ENCODE measurements at regions not wholly inside any gene's neighbourhood (a gene's known extent, or its start where the extent isn't known, plus 50 kb on each side); places are given as distances from the start of the nearest gene placed in this dataset.
A peak's percentile ranks its signal among the peaks of the same experiment; 100 is the strongest.
"Not testable (repeated sequence)": the region's sequence is repeated elsewhere in the genome, so short reads cannot be mapped to it uniquely, and the experiment has no call there.

DNA sequence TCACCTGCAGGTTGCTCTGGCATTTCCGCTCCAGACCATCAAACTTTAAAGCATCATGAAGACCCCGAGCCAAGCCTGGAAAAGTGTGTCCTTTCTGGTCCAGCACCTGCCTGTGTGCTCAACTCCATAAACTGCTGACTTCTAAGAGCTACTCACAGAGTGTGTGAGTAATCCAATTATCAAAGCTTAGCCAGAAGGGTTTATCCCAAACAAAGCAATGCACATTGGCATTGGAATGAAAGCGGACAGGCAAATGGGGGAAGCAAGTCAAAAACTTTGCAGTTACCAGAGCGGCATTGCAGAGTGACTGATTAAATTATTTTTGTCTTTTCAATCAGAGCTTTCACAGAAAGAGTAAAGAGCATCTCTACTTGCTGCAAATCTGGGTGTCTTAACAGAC, 1262.4 kb upstream of the SEL1L start:
- Histone ChIP-seq H3K9ac (no peak overlapping the region), H3K27me3 (no peaks in the 10 kb centered on the region), H3K4me3 (no peak overlapping the region), H3K4me1 (no peaks in the 10 kb centered on the region), H3K9me3 (replicated peaks in 1 of 11) (no peaks in the 10 kb centered on the region), H4K20me1 (no peaks in the 10 kb centered on the region), H3K4me2 (no peak overlapping the region), H3K27ac (no peak overlapping the region), H3K36me3 (no peaks in the 10 kb centered on the region)
- no peak for TF ChIP-seq Cebpa-rat (IDR thresholded peaks at IDR 0.05)

DNA sequence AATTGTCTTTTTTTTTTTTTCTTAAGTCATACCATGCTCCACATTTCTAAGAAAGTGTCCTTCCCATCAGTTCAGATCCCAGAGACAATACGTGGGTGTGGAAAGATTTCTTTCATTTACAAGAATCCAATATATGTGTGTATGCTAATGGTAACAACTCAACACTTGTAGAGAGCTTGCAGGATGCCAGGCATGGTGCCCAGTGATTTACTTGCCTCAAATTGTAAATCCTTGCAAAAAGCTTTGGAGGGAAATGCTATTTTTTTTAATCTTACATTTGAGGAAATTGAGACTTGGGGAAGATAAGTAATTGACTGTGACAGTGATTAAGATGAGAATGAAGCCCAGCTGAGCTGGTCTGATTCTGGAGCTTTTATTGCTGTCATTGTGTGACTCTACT, 1264.6 kb upstream of the SEL1L start:
- no peaks in the 10 kb centered on the region for H3K36me3 ChIP-seq
- no peak overlapping the region for H3K4me3 ChIP-seq
- peaks cover 0 to 3% (median 0%) of the 10 kb centered on the region in 11 experiments; a peak in 3 of 22 replicates for H3K9me3 ChIP-seq (replicated peaks in 1 of 11)
- no peaks in the 10 kb centered on the region for H4K20me1 ChIP-seq
- no peaks in the 10 kb centered on the region for H3K27me3 ChIP-seq
- no peak overlapping the region for H3K4me2 ChIP-seq
- TF ChIP-seq Cebpa-rat (IDR thresholded peaks at IDR 0.05): no peak
- no peaks in the 10 kb centered on the region for H3K4me1 ChIP-seq
- no peak overlapping the region for H3K9ac ChIP-seq
- no peak overlapping the region for H3K27ac ChIP-seq

DNA sequence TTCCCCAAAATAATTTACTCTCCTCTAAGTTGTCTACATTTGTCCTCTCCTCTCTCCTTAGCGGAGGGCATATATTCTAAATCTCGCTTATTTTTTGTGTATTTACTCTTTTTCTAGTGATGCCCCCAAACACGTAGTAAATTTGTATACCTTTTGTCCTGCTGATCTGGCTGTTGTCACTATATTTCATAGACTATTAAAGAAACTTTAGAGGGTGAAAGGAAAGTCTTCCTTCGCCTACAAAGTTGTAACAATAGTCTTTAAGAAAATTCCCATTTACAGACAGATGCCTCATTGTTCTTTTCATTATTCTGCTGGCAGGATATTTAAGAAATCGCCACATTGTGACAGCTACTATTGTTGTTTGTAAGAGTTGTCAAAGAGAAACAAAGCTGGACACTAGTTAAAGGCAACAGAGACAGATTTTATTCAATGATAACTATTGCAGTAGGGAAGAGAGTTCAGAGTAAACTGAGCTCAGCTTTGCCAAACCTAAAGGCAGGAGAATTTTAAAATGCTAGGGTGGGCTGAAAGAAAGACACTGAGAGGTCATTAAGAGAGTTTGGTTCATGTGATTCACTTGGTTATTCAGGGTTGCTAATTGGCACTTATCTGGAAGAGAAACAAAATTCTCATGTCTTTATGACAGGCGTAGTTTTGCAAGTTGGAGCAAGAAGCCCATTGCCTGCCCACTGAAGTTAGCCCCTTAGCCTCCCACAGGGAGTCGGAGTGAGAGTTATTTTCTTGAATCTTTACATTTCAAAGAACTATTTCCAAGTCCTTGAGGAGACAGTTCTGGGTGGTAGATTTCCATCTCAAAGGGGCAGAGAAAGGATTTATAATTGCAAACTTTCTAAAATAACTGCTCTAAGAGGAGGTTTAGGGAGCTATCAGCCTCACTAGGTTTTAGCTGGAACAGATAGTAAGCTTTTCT, 1272.5 kb upstream of the SEL1L start:
- Histone ChIP-seq H3K27ac (no peak overlapping the region), H3K4me3 (no peak overlapping the region), H3K36me3 (no peaks in the 10 kb centered on the region), H3K27me3 (no peaks in the 10 kb centered on the region), H3K9ac (no peak overlapping the region), H3K4me2 (no peak overlapping the region), H3K9me3 (replicated peaks in 1 of 11) (peaks cover 0 to 6% (median 0%) of the 10 kb centered on the region in 11 experiments; a peak in 3 of 22 replicates), H4K20me1 (no peaks in the 10 kb centered on the region), H3K4me1 (no peaks in the 10 kb centered on the region)
- TF ChIP-seq Cebpa-rat (IDR thresholded peaks at IDR 0.05): no peak

DNA sequence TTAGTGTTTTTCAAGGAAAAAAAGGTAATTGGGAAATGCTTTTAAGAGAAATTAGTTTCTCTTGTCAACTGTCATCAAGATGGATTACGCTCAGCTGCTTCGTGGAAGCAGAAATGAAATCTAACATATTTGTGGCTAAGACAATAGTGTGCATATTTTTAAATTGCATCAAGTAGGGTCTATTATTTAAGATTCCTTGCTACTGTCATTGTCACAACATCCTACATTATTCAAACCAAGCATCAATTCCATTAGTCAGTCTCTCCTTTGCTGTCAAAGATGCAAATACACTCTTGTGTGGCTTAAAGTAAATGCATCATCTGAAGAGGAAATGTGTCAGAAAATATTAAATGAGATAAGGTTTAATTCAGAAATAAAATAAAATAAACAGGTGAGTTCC, 1277.6 kb upstream of the SEL1L start:
- no peak overlapping the region for H3K4me2 ChIP-seq
- no peaks in the 10 kb centered on the region for H3K36me3 ChIP-seq
- no peaks in the 10 kb centered on the region for H4K20me1 ChIP-seq
- no peaks in the 10 kb centered on the region for H3K4me1 ChIP-seq
- H3K4me3 ChIP-seq: no peak overlapping the region
- no peak for TF ChIP-seq Cebpa-rat (IDR thresholded peaks at IDR 0.05)
- no peak overlapping the region for H3K9ac ChIP-seq
- peaks cover 0 to 15% (median 7%) of the 10 kb centered on the region in 11 experiments; a peak in 13 of 22 replicates for H3K9me3 ChIP-seq (replicated peaks in 1 of 11)
- no peak overlapping the region for H3K27ac ChIP-seq
- no peaks in the 10 kb centered on the region for H3K27me3 ChIP-seq

- H3K4me1 ChIP-seq, H4K20me1 ChIP-seq, H3K9ac ChIP-seq, H3K27ac ChIP-seq, H3K4me3 ChIP-seq, H3K4me2 ChIP-seq, H3K36me3 ChIP-seq, H3K27me3 ChIP-seq: not testable (repeated sequence)
- peaks cover 0 to 15% (median 7%) of the 10 kb centered on the region in 11 experiments; a peak in 13 of 22 replicates for H3K9me3 ChIP-seq (replicated peaks in 1 of 11)
These were observed 1280.7 kb upstream of the SEL1L start for GRCh38 chr14:82814339-82814738.

DNA sequence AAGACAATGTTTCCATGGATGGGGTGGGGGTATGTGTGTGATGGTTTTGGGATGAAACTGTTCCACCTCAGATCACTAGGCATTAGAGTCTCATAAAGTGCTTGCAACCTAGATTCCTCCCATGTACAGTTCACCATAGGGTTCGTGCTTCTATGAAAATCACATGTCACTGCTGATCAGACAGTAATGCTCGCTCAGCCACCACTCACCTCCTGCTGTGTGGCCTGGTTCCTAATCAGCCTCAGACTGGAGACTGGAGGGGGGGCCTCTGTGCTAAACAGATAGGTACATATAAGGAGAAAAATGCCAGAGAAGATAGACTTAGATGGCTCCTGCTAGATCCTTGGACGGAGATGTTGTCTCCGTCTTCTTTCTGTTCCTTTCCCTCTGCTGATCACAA, 1296.9 kb upstream of the SEL1L start:
- no peak for TF ChIP-seq Cebpa-rat (IDR thresholded peaks at IDR 0.05)
- Histone ChIP-seq H3K9me3 (replicated peaks in 1 of 11) (no peaks in the 10 kb centered on the region), H3K27me3 (no peaks in the 10 kb centered on the region), H3K27ac (no peak overlapping the region), H4K20me1 (no peaks in the 10 kb centered on the region), H3K36me3 (no peaks in the 10 kb centered on the region), H3K4me1 (no peaks in the 10 kb centered on the region), H3K4me3 (no peak overlapping the region), H3K9ac (no peak overlapping the region), H3K4me2 (no peak overlapping the region)

GRCh38 chr14:82836256-82836950, 1302.8 kb upstream of the SEL1L start:
- Histone ChIP-seq H3K9me3 (replicated peaks in 1 of 11) (no peaks in the 10 kb centered on the region), H3K4me2 (no peak overlapping the region; a peak in 1 of 22 replicates), H3K4me1 (peaks cover 0 to 30% (median 13%) of the 10 kb centered on the region in 10 experiments; a peak in 11 of 20 replicates), H3K27ac (no peak overlapping the region), H3K4me3 (no peak overlapping the region), H3K9ac (no peak overlapping the region), H4K20me1 (no peaks in the 10 kb centered on the region), H3K36me3 (no peaks in the 10 kb centered on the region), H3K27me3 (no peaks in the 10 kb centered on the region)
- no peak for TF ChIP-seq Cebpa-rat (IDR thresholded peaks at IDR 0.05)

DNA sequence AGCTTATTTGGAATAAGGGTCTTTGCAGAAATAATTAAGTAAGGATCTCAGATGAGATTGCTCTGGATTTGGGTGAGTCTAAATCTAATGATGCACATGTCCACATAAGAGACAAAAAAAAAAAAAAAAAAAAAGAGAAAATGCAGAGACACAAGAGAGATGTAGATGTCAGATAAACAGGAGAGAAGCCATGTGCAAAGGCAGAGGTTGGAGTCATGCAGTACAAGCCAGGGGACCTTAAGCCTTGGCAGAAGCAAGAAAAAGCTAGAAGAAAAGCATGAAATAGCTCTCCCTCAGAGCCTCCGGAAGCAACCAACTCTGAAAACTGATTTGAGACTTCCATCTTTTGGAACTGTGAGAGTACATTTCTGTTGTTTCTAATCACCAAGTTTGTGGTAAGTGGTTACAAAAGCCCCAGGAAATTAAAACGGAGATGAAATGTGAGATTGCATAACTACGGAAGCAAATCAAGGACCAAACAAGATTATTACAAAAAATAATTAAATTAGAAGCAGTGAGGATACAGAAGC, 1304.0 kb upstream of the SEL1L start:
- peaks cover 0 to 30% (median 13%) of the 10 kb centered on the region in 10 experiments; a peak in 11 of 20 replicates for H3K4me1 ChIP-seq
- H3K9me3 ChIP-seq (replicated peaks in 1 of 11): no peaks in the 10 kb centered on the region
- no peaks in the 10 kb centered on the region for H3K27me3 ChIP-seq
- H3K4me3 ChIP-seq: no peak overlapping the region
- TF ChIP-seq Cebpa-rat (IDR thresholded peaks at IDR 0.05): no peak
- peak overlapping the region in 8 of 11 experiments; percentile 4 to 49 (median 32); a peak in 13 of 22 replicates for H3K4me2 ChIP-seq
- H3K9ac ChIP-seq: no peak overlapping the region
- no peaks in the 10 kb centered on the region for H3K36me3 ChIP-seq
- H3K27ac ChIP-seq: peak overlapping the region in 1 of 11 experiments; percentile 3; a peak in 1 of 22 replicates
- no peaks in the 10 kb centered on the region for H4K20me1 ChIP-seq

- no peaks in the 10 kb centered on the region for H4K20me1 ChIP-seq
- H3K27ac ChIP-seq: no peak overlapping the region
- no peaks in the 10 kb centered on the region for H3K36me3 ChIP-seq
- no peak overlapping the region for H3K4me2 ChIP-seq
- no peak for TF ChIP-seq Cebpa-rat (IDR thresholded peaks at IDR 0.05)
- no peaks in the 10 kb centered on the region for H3K27me3 ChIP-seq
- no peaks in the 10 kb centered on the region for H3K9me3 ChIP-seq (replicated peaks in 1 of 11)
- H3K4me3 ChIP-seq: no peak overlapping the region
- no peak overlapping the region for H3K9ac ChIP-seq
- H3K4me1 ChIP-seq: no peaks in the 10 kb centered on the region
These were observed 1316.9 kb upstream of the SEL1L start for GRCh38 chr14:82850576-82850975.

Data from BLaER1 treated with 17β-estradiol and CSF1 and Interleukin-3, amounts not matched to agents 10 nM and 100 nM (cell line).